SK-N-SH (cell line): ENCODE measurements at regions not wholly inside any gene's neighbourhood (a gene's known extent, or its start where the extent isn't known, plus 50 kb on each side); places are given as distances from the start of the nearest gene placed in this dataset.

Experiments used
- JUND ChIP-seq: IDR thresholded peaks from 2 replicates; pipeline ENCODE4 v1.4.0; 2012
- POLR2AphosphoS5 ChIP-seq: IDR thresholded peaks from 2 replicates; pipeline ENCODE4 v1.6.1; 2012; ENCODE audit warnings: low read depth, low read length
- RAD21 ChIP-seq: IDR thresholded peaks from 2 replicates; pipeline ENCODE4 v1.6.1; 2012; ENCODE audit warnings: mild to moderate bottlenecking, low read length
- SIN3A ChIP-seq: IDR thresholded peaks from 2 replicates; pipeline ENCODE4 v1.6.1; 2012; ENCODE audit warnings: low read depth, mild to moderate bottlenecking, low read length, moderate library complexity, borderline replicate concordance
- TEAD4 ChIP-seq: IDR thresholded peaks from 2 replicates; pipeline ENCODE4 v1.4.0; 2012; ENCODE audit warnings: mild to moderate bottlenecking, borderline replicate concordance; ENCODE audit not compliant: insufficient read depth
- TF ChIP-seq, protein P1 (sequence below): IDR thresholded peaks from 2 replicates; pipeline ENCODE4 v1.4.0; 2012; ENCODE audit warnings: low read depth, borderline replicate concordance
- TF ChIP-seq, protein P2 (sequence below): fragments of 200-600 bp; sonication (generic); IDR thresholded peaks from 2 replicates; pipeline ENCODE4 v1.6.1; 2017; ENCODE audit warnings: antibody characterized with exemption, mild to moderate bottlenecking, moderate library complexity
- TF ChIP-seq, protein P3 (sequence below): fragments of 150-350 bp; IDR thresholded peaks from 2 replicates; pipeline ENCODE4 v1.6.1; 2017; ENCODE audit warnings: antibody characterized with exemption, low read length, low read depth, borderline replicate concordance

DNA sequence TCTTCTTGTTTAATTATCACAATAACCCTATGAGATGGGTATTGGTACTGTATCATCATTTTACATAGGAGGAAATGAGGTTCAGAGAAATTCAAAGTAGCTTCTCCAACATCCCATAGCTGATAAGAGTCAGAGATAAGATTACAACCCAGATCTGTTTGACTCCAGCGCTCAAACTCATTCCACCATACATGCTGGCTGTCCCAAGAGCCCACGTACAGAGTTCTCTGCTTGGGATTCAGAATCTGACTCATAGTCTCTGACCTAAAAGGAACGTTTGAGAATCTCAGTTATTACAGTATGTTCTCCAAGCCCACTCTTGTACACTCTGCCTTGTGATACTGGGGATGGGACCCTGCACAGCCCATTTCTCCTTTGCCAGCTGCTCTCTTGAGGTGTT lies 90.2 kb downstream of the TMEM215 start:
- TF ChIP-seq, protein P1, sequence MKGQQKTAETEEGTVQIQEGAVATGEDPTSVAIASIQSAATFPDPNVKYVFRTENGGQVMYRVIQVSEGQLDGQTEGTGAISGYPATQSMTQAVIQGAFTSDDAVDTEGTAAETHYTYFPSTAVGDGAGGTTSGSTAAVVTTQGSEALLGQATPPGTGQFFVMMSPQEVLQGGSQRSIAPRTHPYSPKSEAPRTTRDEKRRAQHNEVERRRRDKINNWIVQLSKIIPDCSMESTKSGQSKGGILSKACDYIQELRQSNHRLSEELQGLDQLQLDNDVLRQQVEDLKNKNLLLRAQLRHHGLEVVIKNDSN = no peak
- TF ChIP-seq SIN3A = no peak
- TF ChIP-seq, protein P2, sequence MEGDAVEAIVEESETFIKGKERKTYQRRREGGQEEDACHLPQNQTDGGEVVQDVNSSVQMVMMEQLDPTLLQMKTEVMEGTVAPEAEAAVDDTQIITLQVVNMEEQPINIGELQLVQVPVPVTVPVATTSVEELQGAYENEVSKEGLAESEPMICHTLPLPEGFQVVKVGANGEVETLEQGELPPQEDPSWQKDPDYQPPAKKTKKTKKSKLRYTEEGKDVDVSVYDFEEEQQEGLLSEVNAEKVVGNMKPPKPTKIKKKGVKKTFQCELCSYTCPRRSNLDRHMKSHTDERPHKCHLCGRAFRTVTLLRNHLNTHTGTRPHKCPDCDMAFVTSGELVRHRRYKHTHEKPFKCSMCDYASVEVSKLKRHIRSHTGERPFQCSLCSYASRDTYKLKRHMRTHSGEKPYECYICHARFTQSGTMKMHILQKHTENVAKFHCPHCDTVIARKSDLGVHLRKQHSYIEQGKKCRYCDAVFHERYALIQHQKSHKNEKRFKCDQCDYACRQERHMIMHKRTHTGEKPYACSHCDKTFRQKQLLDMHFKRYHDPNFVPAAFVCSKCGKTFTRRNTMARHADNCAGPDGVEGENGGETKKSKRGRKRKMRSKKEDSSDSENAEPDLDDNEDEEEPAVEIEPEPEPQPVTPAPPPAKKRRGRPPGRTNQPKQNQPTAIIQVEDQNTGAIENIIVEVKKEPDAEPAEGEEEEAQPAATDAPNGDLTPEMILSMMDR = no peak
- no peak for TF ChIP-seq POLR2AphosphoS5
- no peak for TF ChIP-seq JUND
- no peak for TF ChIP-seq TEAD4
- no peak for TF ChIP-seq RAD21
- TF ChIP-seq, protein P3, sequence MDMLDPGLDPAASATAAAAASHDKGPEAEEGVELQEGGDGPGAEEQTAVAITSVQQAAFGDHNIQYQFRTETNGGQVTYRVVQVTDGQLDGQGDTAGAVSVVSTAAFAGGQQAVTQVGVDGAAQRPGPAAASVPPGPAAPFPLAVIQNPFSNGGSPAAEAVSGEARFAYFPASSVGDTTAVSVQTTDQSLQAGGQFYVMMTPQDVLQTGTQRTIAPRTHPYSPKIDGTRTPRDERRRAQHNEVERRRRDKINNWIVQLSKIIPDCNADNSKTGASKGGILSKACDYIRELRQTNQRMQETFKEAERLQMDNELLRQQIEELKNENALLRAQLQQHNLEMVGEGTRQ = no peak
